Erythroblast (primary cell): ENCODE measurements at regions not wholly inside any gene's neighbourhood (a gene's known extent, or its start where the extent isn't known, plus 50 kb on each side); places are given as distances from the start of the nearest gene placed in this dataset.
A peak's percentile ranks its signal among the peaks of the same experiment; 100 is the strongest.

Source experiments
- DNase-seq, 2 experiments: peaks; one replicate each; lab custom pipeline; 2025; lab: John Stamatoyannopoulos, UW
- GATA1 ChIP-seq: IDR thresholded peaks from 2 replicates; pipeline ENCODE4 v1.6.1; 2011; ENCODE audit warnings: low read depth, mild to moderate bottlenecking, control low read depth, low read length, moderate library complexity
- POLR2A ChIP-seq: IDR thresholded peaks from 2 replicates; pipeline ENCODE4 v1.6.1; 2011; ENCODE audit warnings: mild to moderate bottlenecking, low read length

DNA sequence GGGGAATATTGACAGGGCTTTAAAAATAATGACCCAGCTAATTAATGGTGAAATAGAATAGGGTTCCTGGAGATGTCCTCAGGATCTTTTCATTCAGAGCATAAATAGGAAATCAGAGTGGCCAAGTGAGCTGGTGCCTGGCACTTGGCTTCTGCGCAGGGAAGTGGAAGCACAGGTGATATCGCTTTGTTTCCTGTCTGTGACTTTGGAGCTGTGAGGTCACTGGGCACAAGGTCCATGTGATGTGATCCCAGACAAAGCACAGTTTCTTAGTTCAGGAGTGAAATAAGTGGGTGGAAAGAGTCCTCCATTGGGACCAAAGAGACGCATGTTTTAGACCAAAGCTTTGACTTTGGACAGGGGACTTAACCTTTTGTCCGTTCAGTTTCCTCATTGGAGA is 338.3 kb downstream of the CYRIA start:
- no peak for DNase-seq
- TF ChIP-seq GATA1: no peak

DNA sequence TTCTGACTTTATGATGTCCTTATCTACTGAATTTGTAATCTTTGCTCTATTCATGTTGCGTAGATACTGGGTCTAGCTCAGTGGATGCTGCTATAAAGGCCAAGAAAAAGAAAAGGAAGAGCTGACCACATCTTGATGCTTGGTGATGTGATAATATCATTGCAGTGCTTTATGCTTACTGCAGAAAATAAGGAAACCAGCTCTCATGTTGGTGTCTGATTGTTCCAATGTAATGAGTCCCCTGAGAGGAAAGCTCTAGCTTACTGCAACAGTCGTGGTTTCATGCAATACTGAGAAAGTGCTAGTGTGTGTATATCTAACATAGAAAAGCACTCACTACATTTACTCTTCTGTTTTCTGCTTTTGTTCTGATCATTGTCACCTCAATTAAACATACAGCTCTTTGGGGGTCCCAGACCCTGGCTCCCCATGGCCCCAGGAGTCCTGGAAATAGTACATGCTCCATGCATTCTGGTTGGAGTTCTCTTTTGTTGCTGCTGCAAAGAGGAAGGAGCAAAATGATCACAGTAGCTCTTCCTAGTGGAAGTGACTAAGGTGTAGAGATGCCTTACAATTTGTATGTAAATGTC is 338.8 kb downstream of the CYRIA start:
- DNase-seq: no peak
- TF ChIP-seq GATA1 (no peak), POLR2A (no peak)

DNA sequence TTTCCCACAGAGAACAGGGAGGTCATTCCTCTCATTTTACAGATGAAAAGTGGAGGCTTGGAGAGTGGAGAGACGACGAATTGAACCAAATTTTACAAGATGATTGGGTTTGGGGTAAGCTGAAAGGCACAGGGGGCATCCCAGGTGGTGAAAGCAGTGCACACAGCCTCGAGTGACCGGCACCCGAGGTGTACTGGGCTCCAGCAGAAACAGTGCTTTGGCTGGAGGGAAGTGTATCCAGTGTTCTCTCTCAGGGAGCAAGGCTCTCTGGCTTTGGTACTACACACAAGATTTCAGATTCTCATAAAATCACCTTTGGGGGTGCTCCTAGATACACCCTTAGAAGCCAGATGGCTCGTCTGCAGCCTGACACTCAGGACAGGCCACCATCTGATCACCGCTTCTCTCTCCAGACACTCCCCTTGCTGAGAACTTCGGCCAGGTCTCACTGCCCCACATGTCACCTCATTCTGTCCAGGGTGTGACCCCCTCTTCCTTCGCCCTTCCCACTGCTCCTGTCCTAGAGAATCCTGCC is 339.6 kb downstream of the CYRIA start:
- no peak for DNase-seq
- no peak for TF ChIP-seq GATA1

DNA sequence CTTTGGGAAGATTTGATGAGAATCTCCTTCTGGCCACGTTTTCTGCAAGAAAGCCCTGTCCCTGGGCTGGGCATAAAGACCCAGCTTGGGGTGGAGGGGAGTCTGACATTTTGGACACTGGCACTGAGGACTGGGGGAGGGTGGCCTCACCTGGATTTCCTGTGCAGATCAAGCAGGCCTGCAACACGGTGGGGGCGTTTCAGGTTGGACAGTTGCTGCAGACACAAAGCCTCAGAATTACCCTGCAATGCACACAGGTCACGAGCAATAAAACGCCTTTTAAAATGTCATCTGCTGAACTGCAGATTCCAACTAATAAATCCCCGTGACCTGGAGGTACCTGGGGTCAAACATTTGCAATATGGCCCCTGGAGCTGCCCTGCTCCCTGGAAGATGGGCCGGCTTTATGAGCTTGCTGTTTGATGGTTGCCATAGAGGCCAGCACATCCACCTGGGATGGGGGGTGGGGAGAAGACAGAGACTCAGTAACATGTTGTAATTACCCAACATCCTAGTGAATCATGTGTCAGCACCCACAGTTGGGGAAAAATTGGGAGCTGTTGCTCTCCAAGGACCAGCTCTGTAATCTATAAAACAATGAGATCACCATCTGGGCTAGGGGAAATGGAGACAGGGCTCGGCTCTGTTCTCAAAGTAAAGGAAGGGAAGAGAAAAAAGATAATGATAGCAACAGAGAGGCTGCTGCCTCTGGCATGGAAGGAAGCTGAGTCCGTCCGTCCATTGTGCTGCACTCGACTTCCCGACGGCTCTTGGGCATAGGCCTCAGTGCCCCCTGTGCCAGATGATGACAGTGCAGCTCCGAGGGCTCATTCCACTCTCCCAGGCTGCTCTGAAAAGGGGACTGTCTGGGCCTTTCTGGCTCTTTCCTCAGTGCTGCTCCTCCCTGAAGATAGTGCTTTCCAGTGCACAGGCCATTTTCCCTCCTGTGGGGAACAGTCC is 340.3 kb downstream of the CYRIA start:
- TF ChIP-seq POLR2A: no peak
- TF ChIP-seq GATA1: no peak
- no peak for DNase-seq

DNA sequence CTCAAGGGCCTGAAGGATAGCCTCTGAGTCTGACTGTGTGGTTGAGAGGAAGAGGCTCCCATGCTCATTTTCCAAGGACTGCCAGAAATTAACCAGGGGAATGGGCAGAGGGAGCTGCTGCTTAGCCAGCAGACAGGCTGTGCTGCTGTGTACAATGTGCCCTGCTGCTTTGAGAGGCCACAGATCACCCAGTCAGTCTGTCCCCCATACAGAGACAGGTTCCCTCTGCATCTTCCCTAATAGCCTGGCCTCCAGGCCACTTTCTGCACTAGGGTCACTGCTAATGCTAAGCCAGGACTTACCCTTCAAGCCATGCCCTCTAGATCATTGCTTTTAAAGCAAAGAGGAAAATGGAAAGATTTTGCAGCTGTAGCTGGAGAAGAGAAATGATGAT is 341.1 kb downstream of the CYRIA start:
- TF ChIP-seq GATA1 (no peak), POLR2A (no peak)
- DNase-seq: no peak

DNA sequence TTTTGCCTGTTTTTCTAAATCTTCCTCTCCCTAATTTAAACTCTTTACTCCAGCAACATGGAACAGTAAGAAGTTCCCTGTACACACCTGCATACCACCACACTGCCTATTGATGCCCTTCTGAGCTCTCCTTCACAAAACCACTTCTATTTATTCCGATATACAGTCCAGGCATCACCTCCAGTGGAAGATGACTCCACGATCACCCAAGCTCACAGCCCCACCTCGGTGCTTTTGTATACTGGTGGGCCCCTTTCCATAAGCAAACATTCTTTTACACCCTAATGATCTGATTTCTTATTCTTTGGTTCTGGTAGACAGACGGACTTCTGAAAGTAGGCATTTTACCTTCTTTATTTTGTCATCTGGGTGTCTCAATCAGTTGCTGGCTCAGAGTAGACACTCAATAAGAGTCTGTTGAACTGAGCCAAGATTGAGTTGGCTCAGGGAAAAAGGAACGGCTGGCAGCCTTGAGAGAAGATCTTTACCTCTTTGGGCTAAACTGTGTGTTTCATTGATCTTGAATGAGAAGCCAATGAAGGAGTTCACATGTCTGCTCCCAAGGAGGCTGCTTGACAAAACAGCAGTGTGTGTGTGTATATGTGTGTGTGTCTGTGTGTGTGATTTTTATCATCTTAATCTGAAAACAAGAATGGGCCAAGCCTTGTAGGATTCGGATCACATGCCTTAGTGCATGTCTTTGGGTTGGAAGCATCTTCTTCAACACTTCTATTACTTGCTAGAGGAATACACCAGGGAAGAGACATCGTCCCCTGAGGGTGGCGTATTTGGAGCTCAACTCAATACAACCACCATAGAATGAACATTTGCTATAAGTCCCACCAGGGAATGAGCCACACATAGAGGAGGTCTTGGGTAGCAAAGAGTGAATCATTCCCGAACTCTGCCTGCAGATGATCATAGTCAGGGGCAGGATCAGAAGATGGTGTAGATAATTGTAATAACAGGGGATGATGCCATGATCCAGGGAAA is 341.8 kb downstream of the CYRIA start:
- no peak for TF ChIP-seq POLR2A
- no peak for TF ChIP-seq GATA1
- no peak for DNase-seq

DNA sequence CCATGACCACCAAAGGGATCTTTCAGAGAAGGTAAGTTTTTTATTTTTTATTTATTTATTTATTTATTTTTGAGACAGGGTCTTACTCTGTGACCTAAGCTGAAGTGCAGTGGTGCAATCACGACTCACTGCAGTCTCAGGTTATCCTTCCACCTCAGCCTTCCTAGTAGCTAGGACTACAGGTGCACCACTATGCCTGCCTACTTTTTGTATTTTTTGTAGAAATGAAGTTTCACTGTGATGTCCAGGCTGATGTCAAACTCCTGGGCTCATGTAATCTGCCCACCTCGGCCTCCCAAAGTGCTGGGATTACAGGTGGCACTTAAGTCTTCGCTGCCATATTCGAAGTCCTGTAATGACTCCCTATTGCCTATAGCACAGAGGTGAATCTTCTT is 342.5 kb downstream of the CYRIA start:
- no peak for DNase-seq
- TF ChIP-seq GATA1 (no peak), POLR2A (no peak)

DNA sequence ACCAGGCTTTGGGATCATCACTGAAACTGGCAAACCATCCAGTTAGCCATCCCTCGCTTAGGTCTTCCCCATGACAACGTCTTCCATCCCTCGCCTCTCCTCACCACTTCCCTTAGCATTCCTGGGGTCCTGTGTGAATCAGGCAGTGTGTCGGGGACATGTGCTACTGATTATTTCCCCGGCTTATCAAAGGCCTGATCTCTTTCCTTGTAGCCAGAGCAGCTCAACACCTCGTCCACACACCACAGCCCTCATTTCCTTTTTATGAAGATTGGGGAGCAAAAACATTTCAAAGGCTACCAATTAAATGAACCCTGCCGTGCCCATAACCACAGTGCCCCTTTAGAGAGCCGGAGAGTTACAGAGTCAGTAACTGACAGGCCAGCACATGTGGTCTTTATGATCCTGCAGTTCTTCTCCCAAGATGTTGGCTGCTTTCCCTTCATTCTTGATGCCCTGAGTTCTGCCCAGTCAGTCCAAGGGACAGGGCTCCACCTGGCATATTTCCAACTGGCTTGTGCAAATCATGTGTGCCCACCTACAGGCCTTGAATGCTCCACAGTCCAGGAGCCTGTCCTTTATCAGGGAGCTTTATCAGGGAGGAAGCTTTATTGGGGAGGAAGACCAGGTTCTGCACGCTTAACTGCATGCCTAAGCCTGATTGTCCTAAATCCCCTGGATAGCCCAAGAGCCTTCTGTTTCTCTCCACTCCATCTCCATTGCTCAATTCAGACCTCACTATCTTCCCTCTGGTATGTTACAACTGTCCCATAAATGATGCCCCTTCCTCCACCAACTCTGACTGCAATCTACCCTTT is 343.1 kb downstream of the CYRIA start:
- no peak for DNase-seq
- no peak for TF ChIP-seq GATA1
- no peak for TF ChIP-seq POLR2A

DNA sequence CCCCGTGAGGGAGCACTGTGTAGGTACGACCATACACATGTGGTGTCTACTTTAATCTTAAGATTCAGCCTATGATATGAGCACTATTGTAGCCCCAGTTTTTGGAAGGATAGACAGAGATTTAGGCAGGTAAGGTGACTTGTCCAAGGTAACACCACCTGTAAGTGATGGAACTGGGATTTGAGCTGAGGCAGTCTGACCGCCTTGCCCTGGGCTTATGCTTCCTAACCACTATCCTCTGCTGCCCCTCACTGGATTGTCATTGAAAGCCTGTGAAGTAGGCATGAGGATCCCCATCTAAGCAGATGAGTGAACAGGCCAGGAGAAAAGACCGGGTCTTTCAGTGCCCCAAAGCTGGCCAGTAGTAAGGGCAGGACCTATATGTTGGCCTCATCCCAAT is 343.8 kb downstream of the CYRIA start:
- DNase-seq: peak in 1 of 2 experiments; percentile 5
- TF ChIP-seq GATA1: no peak

DNA sequence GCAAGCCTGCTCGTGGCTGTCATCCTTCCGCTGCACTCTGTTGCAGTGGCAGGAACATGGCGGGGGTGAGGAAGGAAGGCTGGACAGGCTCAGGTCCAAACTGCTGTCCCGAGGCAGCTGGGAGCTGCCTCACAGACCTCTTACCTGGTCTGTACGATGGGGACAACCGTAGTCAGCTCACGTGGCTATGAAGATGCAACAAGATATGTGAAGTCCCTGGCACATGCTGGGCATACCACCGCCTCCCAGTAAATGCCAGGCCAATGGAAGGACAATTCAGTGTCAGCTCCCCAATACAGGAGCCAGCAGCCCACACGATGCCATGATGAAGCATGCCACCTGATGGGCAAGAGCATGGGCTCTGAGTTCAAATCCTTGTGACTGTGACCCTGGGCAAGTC is 344.4 kb downstream of the CYRIA start:
- DNase-seq: no peak
- TF ChIP-seq POLR2A (no peak), GATA1 (no peak)

DNA sequence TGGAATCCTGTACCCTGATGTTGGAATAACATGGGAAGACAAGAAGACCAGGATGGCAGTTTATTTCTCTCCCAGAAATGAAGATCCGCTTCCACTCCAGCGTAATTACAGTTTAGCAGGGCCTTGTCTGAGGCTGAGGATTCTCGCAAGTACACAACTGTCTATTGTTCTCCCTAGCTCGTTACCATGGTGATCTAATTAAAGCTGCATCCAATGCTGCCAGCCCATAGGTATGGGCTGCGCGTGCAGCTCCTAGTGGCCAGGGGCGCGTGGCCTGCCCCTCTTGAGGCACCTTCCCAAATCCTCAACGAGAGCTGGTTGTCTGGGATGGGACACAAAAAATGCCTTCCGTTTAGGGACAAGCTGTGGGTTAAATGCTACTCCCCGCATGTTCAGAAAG is 344.9 kb downstream of the CYRIA start:
- TF ChIP-seq POLR2A (no peak), GATA1 (no peak)
- DNase-seq: no peak

DNA sequence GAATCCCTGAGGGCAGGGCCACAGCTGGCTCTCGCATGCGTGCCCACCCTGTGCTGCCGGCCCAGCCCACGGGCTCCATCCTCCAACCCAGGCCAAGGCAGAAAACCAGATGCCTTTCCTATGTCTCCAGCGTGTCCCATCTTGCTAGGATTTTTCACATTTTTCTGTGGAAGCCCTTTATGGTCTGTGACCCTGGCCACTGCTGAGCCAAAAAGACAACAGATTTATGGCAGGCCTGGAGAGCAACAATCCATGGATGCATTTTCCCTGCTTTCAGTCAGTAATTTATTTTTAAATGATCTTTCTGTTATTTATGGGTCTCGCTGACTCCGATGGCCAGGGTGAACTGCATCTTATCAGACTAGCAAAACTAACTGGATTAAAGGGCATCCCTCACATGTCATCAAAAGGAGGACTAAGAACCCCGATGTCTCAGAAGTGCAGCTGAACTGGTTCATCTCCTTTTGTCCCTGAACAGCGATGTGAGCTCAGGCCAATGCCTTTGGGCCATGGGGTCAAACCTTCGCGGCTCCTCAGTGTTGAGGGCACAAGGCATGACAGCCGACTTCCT is 346.0 kb downstream of the CYRIA start:
- TF ChIP-seq GATA1: no peak
- no peak for TF ChIP-seq POLR2A
- no peak for DNase-seq
